GM12878 (cell line): ENCODE measurements at regions not wholly inside any gene's neighbourhood (a gene's known extent, or its start where the extent isn't known, plus 50 kb on each side); places are given as distances from the start of the nearest gene placed in this dataset.

Source experiments
- CREM ChIP-seq: IDR thresholded peaks from 2 replicates; pipeline ENCODE4 v1.6.1; 2014; ENCODE audit warnings: antibody characterized with exemption, low read depth
- CTCF ChIP-seq, 3 experiments: IDR thresholded peaks in 2 of 3; conservative IDR thresholded peaks in 1 of 3; 2 replicates each; pipeline ENCODE4 v1.5.1; 2011; ENCODE audit warnings: low read depth in 3 of 3, low read length in 3 of 3, mild to moderate bottlenecking in 3 of 3, control low read depth in 2 of 3, moderate library complexity in 2 of 3, inconsistent platforms in 1 of 3, mixed read lengths in 1 of 3; ENCODE audit not compliant: control insufficient read depth in 2 of 3, insufficient read depth in 1 of 3; ENCODE audit errors: extremely low read depth in 1 of 3
- HDAC2 ChIP-seq: fragments of 200-600 bp; sonication (generic); IDR thresholded peaks from 2 replicates; pipeline ENCODE4 v1.6.1; 2017
- SIN3A ChIP-seq: IDR thresholded peaks from 2 replicates; pipeline ENCODE4 v1.6.1; 2012; ENCODE audit warnings: low read depth, low read length, improper control_type of control experiment
- ZBTB11 ChIP-seq: fragments of 450-650 bp; formaldehyde crosslinking; IDR thresholded peaks from 2 replicates; pipeline ENCODE4 v1.5.0; 2022; ENCODE audit warnings: mild to moderate bottlenecking, missing genetic modification characterization

GRCh38 chr2:64338108-64338507 lies 115.9 kb upstream of the LGALSL start:
- TF ChIP-seq SIN3A (no peak), ZBTB11 (no peak), CTCF (IDR thresholded peaks at IDR 0.05 in 2 of 3, conservative IDR thresholded peaks at IDR 0.05 in 1 of 3; ENCODE audit: control insufficient read depth in 2 of 3, extremely low read depth in 1 of 3, insufficient read depth in 1 of 3, low read depth in 3 of 3, low read length in 3 of 3) (no peak), HDAC2 (no peak), CREM (no peak)
